HG03457 (cell line): ENCODE measurements at regions not wholly inside any gene's neighbourhood (a gene's known extent, or its start where the extent isn't known, plus 50 kb on each side); places are given as distances from the start of the nearest gene placed in this dataset.
"Not testable (repeated sequence)": the region's sequence is repeated elsewhere in the genome, so short reads cannot be mapped to it uniquely, and the experiment has no call there.

Source experiments
- ATAC-seq: cut with Tn5 transposase; IDR thresholded peaks from one replicate; pipeline ENCODE4 v1.9.1; 2021; ENCODE audit warnings: moderate number of reproducible peaks; ENCODE audit not compliant: unreplicated experiment

GRCh38 chr7:91618776-91619765, 261.4 kb downstream of the MTERF1 start:
- no peak for ATAC-seq

- no peak for ATAC-seq
Observed at GRCh38 chr7:91620827-91621226, 259.7 kb downstream of the MTERF1 start.

GRCh38 chr7:91627324-91627723, 253.2 kb downstream of the MTERF1 start:
- not testable (repeated sequence) for ATAC-seq

GRCh38 chr7:91628742-91629141, 251.8 kb downstream of the MTERF1 start:
- ATAC-seq, result no peak

GRCh38 chr7:91630581-91631380, 249.7 kb downstream of the MTERF1 start:
- ATAC-seq, result no peak

- ATAC-seq, result no peak
Observed at GRCh38 chr7:91632234-91632940, 248.1 kb downstream of the MTERF1 start.

GRCh38 chr7:91633013-91633441, 247.5 kb downstream of the MTERF1 start:
- no peak for ATAC-seq

GRCh38 chr7:91634485-91635177, 245.9 kb downstream of the MTERF1 start:
- ATAC-seq, result no peak

- ATAC-seq, result no peak
Observed at GRCh38 chr7:91636129-91636724, 244.3 kb downstream of the MTERF1 start.

GRCh38 chr7:91636728-91637127, 243.8 kb downstream of the MTERF1 start:
- ATAC-seq, result no peak

GRCh38 chr7:91644256-91644655, 236.2 kb downstream of the MTERF1 start:
- no peak for ATAC-seq

- no peak for ATAC-seq
Observed at GRCh38 chr7:91645542-91645941, 235.0 kb downstream of the MTERF1 start.

GRCh38 chr7:91651986-91652385, 228.5 kb downstream of the MTERF1 start:
- ATAC-seq, result no peak

- ATAC-seq, result no peak
Observed at GRCh38 chr7:91653286-91653685, 227.2 kb downstream of the MTERF1 start.

GRCh38 chr7:91655656-91656055, 224.8 kb downstream of the MTERF1 start:
- no peak for ATAC-seq

- ATAC-seq, result no peak
Observed at GRCh38 chr7:91656541-91657482, 223.7 kb downstream of the MTERF1 start.

GRCh38 chr7:91657483-91658071, 222.9 kb downstream of the MTERF1 start:
- ATAC-seq, result no peak

GRCh38 chr7:91659096-91659495, 221.4 kb downstream of the MTERF1 start:
- ATAC-seq, result no peak
